ENCODE measurements at regions not wholly inside any gene's neighbourhood (a gene's known extent, or its start where the extent isn't known, plus 50 kb on each side); places are given as distances from the start of the nearest gene placed in this dataset.

- Mint-ChIP-seq H3K27me3 (peaks cover 35% of the 10 kb centered on the region), H3K36me3 (no peaks in the 10 kb centered on the region), H3K9me3 (peaks cover 5% of the 10 kb centered on the region), H3K4me3 (no peak overlapping the region), H3K27ac (no peak overlapping the region), H3K4me1 (ENCODE audit: unreplicated experiment) (no peaks in the 10 kb centered on the region)
- no peak for TF ChIP-seq CTCF (conservative IDR thresholded peaks at IDR 0.05)
- peak; percentile 44 for DNase-seq (ENCODE audit: extremely low spot score, unreplicated experiment)
These were observed 425.3 kb upstream of the B3GAT1 start for GRCh38 chr11:134837166-134837886.

GRCh38 chr11:134836561-134836960, 424.5 kb upstream of the B3GAT1 start:
- peaks cover 5% of the 10 kb centered on the region for H3K9me3 Mint-ChIP-seq
- no peak overlapping the region for H3K27ac Mint-ChIP-seq
- no peak overlapping the region for H3K4me3 Mint-ChIP-seq
- H3K27me3 Mint-ChIP-seq = peaks cover 32% of the 10 kb centered on the region
- no peaks in the 10 kb centered on the region for H3K4me1 Mint-ChIP-seq (ENCODE audit: unreplicated experiment)
- H3K36me3 Mint-ChIP-seq = no peaks in the 10 kb centered on the region
- peak; percentile 47 for DNase-seq (ENCODE audit: extremely low spot score, unreplicated experiment)
- no peak for TF ChIP-seq CTCF (conservative IDR thresholded peaks at IDR 0.05)

GRCh38 chr11:134835561-134835960, 423.5 kb upstream of the B3GAT1 start:
- no peak overlapping the region for H3K27ac Mint-ChIP-seq
- H3K27me3 Mint-ChIP-seq = peaks cover 26% of the 10 kb centered on the region
- H3K4me3 Mint-ChIP-seq = no peak overlapping the region
- no peaks in the 10 kb centered on the region for H3K4me1 Mint-ChIP-seq (ENCODE audit: unreplicated experiment)
- no peak for TF ChIP-seq CTCF (conservative IDR thresholded peaks at IDR 0.05)
- H3K36me3 Mint-ChIP-seq = no peaks in the 10 kb centered on the region
- peaks cover 5% of the 10 kb centered on the region for H3K9me3 Mint-ChIP-seq
- DNase-seq (ENCODE audit: extremely low spot score, unreplicated experiment) = peak; percentile 27

GRCh38 chr11:134830312-134830711, 418.3 kb upstream of the B3GAT1 start:
- H3K4me1 Mint-ChIP-seq (ENCODE audit: unreplicated experiment) = no peaks in the 10 kb centered on the region
- TF ChIP-seq CTCF (conservative IDR thresholded peaks at IDR 0.05) = no peak
- H3K4me3 Mint-ChIP-seq = no peak overlapping the region
- no peak for DNase-seq (ENCODE audit: extremely low spot score, unreplicated experiment)
- H3K27ac Mint-ChIP-seq = no peak overlapping the region
- H3K27me3 Mint-ChIP-seq = peaks cover 19% of the 10 kb centered on the region
- H3K36me3 Mint-ChIP-seq = no peaks in the 10 kb centered on the region
- peaks cover 5% of the 10 kb centered on the region for H3K9me3 Mint-ChIP-seq

- Mint-ChIP-seq H3K4me3 (no peak overlapping the region), H3K9me3 (no peaks in the 10 kb centered on the region), H3K4me1 (ENCODE audit: unreplicated experiment) (no peaks in the 10 kb centered on the region), H3K27ac (no peak overlapping the region), H3K27me3 (peaks cover 16% of the 10 kb centered on the region), H3K36me3 (no peaks in the 10 kb centered on the region)
- no peak for TF ChIP-seq CTCF (conservative IDR thresholded peaks at IDR 0.05)
- no peak for DNase-seq (ENCODE audit: extremely low spot score, unreplicated experiment)
These were observed 411.9 kb upstream of the B3GAT1 start for GRCh38 chr11:134823970-134824369.

All from type B pancreatic cell (in vitro differentiated cells).